OCI-LY7 (cell line): ENCODE measurements at regions not wholly inside any gene's neighbourhood (a gene's known extent, or its start where the extent isn't known, plus 50 kb on each side); places are given as distances from the start of the nearest gene placed in this dataset.

Experiments
- BruUV-seq: library from RNA; stranded (reverse); fragments of 400-500 nt; replicated peaks from 2 replicates; lab custom pipeline; 2021; lab: Mats Ljungman, UMichigan
- CTCF ChIA-PET: fragments of 300-600 bp; sonication (Branson Sonifier 250); formaldehyde crosslinking; loops from one replicate; lab custom pipeline; 2022; ENCODE audit warnings: antibody characterized with exemption; ENCODE audit not compliant: unreplicated experiment; lab: Charles Lee
- POLR2A ChIA-PET: fragments of 300-600 bp; sonication (Branson Sonifier 250); formaldehyde crosslinking; loops from one replicate; lab custom pipeline; 2022; ENCODE audit warnings: antibody characterized with exemption; lab: Charles Lee
- DNase-seq: peaks from one replicate; pipeline ENCODE4 v3.0.0-alpha.2; 2015; ENCODE audit warnings: low spot score
- H2AFZ ChIP-seq: fragments of 200-600 bp; sonication (generic), shearing (Covaris generic); 2 replicates; pipeline ENCODE4 v1.6.1; 2014; ENCODE audit warnings: mild to moderate bottlenecking, antibody characterized with exemption, low read length, moderate library complexity
- H3K27ac ChIP-seq: fragments of 200-600 bp; sonication (generic); 2 replicates; pipeline ENCODE4 v1.5.1; 2014; ENCODE audit warnings: mixed run types, low read depth, mild to moderate bottlenecking, moderate library complexity, low read length, inconsistent platforms; ENCODE audit not compliant: poor library complexity, severe bottlenecking
- H3K36me3 ChIP-seq: fragments of 200-600 bp; sonication (generic); 2 replicates; pipeline ENCODE4 v1.6.1; 2014; ENCODE audit warnings: mild to moderate bottlenecking, antibody characterized with exemption, low read length, moderate library complexity, mixed read lengths; ENCODE audit not compliant: insufficient read depth
- H3K4me1 ChIP-seq: fragments of 200-600 bp; sonication (generic); 2 replicates; pipeline ENCODE4 v1.5.1; 2014; ENCODE audit warnings: mild to moderate bottlenecking, low read length; ENCODE audit not compliant: insufficient read depth, poor library complexity, severe bottlenecking
- H3K4me2 ChIP-seq: fragments of 200-600 bp; sonication (generic); 2 replicates; pipeline ENCODE4 v1.6.1; 2014; ENCODE audit warnings: mild to moderate bottlenecking, low read length
- H3K4me3 ChIP-seq: fragments of 200-600 bp; sonication (generic); 2 replicates; pipeline ENCODE4 v1.5.1; 2014; ENCODE audit warnings: mild to moderate bottlenecking, low read depth, low read length; ENCODE audit not compliant: poor library complexity, severe bottlenecking
- H3K79me2 ChIP-seq: fragments of 200-600 bp; sonication (generic); 2 replicates; pipeline ENCODE4 v1.6.1; 2016; ENCODE audit warnings: low read depth, mild to moderate bottlenecking, low read length, moderate library complexity, mixed read lengths; ENCODE audit not compliant: insufficient read depth
- H3K9me2 ChIP-seq: fragments of 200-600 bp; sonication (generic); 2 replicates; pipeline ENCODE4 v1.6.1; 2016; ENCODE audit warnings: mild to moderate bottlenecking, low read length, mixed read lengths; ENCODE audit not compliant: insufficient read depth
- H3K9me3 ChIP-seq: fragments of 200-600 bp; sonication (generic); 2 replicates; pipeline ENCODE4 v1.6.1; 2014; ENCODE audit warnings: mild to moderate bottlenecking, mixed run types, low read length, mixed read lengths
- H4K20me1 ChIP-seq: fragments of 200-600 bp; sonication (generic); 2 replicates; pipeline ENCODE4 v1.6.1; 2014; ENCODE audit warnings: mild to moderate bottlenecking, antibody characterized with exemption, low read length, moderate library complexity, mixed read lengths; ENCODE audit not compliant: insufficient read depth
- CTCF ChIP-seq: fragments of 200-600 bp; sonication (generic); conservative IDR thresholded peaks from 2 replicates; pipeline ENCODE4 v1.5.1; 2014; ENCODE audit warnings: mild to moderate bottlenecking, antibody characterized with exemption, low read length, moderate library complexity, mixed read lengths
- EZH2phosphoT487 ChIP-seq: fragments of 200-600 bp; sonication (generic); IDR thresholded peaks from 2 replicates; pipeline ENCODE4 v1.6.1; 2018; ENCODE audit warnings: low read depth, borderline replicate concordance, mild to moderate bottlenecking, mixed run types, antibody characterized with exemption, low read length, moderate library complexity, mixed read lengths
- intact Hi-C: fragments of 100-400 bp; cut with micrococcal nuclease; formaldehyde crosslinking; loops from one replicate; pipeline ENCODE4 v1.10.0; 2022; ENCODE audit not compliant: unreplicated experiment

GRCh38 chr13:34250151-34250670 lies 432.3 kb downstream of the RFC3 start:
- TF ChIP-seq EZH2phosphoT487 (no peak), CTCF (no peak)
- ChIA-PET CTCF (no interaction called here), POLR2A (interaction anchor here (1.6 kb wide), 1 partner anchor 10 kb away, joined by 8 read pairs; no protein-coding TSS in a partner anchor)
- intact Hi-C loops, result no loop called here
- Histone ChIP-seq H4K20me1 (no peaks in the 10 kb centered on the region), H3K4me2 (no peak overlapping the region), H3K9me3 (no peaks in the 10 kb centered on the region), H3K27ac (no peak overlapping the region), H3K36me3 (no peaks in the 10 kb centered on the region), H2AFZ (no peak overlapping the region), H3K79me2 (no peaks in the 10 kb centered on the region), H3K4me3 (no peak overlapping the region), H3K9me2 (no peaks in the 10 kb centered on the region), H3K4me1 (no peaks in the 10 kb centered on the region)
- DNase-seq, result no peak
- BruUV-seq, result no TSS peak

- no peak for TF ChIP-seq EZH2phosphoT487
- no peak for TF ChIP-seq CTCF
- CTCF ChIA-PET, result interaction anchor here (0.6 to 0.7 kb wide), 2 partner anchors 11 to 503 kb away, joined by 3 to 4 read pairs; no protein-coding TSS in a partner anchor
- intact Hi-C loops, result no loop called here
Observed at GRCh38 chr13:34254366-34254765, 436.4 kb downstream of the RFC3 start.

GRCh38 chr13:34255711-34256110 lies 437.8 kb downstream of the RFC3 start:
- ChIA-PET CTCF (no interaction called here), POLR2A (interaction anchor here (0.5 kb wide), 1 partner anchor 799 kb away, joined by 3 read pairs; no protein-coding TSS in a partner anchor)
- Histone ChIP-seq H3K79me2 (no peaks in the 10 kb centered on the region), H3K4me2 (no peak overlapping the region), H3K4me1 (peaks cover 5% of the 10 kb centered on the region), H3K27ac (no peak overlapping the region), H3K4me3 (no peak overlapping the region), H2AFZ (no peak overlapping the region), H3K36me3 (no peaks in the 10 kb centered on the region), H3K9me3 (no peaks in the 10 kb centered on the region), H3K9me2 (no peaks in the 10 kb centered on the region), H4K20me1 (no peaks in the 10 kb centered on the region)
- TF ChIP-seq EZH2phosphoT487, result no peak
- TF ChIP-seq CTCF, result no peak
- intact Hi-C loops, result no loop called here
- BruUV-seq, result no TSS peak
- DNase-seq, result no peak

More at GRCh38 chr13:34254366-34254765, 436.4 kb downstream of the RFC3 start:
- BruUV-seq, result no TSS peak
- no peak overlapping the region for H3K4me2 ChIP-seq
- POLR2A ChIA-PET, result no interaction called here
- no peaks in the 10 kb centered on the region for H3K9me3 ChIP-seq
- H4K20me1 ChIP-seq, result no peaks in the 10 kb centered on the region
- H3K36me3 ChIP-seq, result no peaks in the 10 kb centered on the region
- peaks cover 5% of the 10 kb centered on the region for H3K4me1 ChIP-seq
- H2AFZ ChIP-seq, result no peak overlapping the region
- DNase-seq, result no peak
- H3K4me3 ChIP-seq, result no peak overlapping the region
- no peak overlapping the region for H3K27ac ChIP-seq
- H3K9me2 ChIP-seq, result no peaks in the 10 kb centered on the region
- H3K79me2 ChIP-seq, result no peaks in the 10 kb centered on the region
